ENCODE measurements at regions not wholly inside any gene's neighbourhood (a gene's known extent, or its start where the extent isn't known, plus 50 kb on each side); places are given as distances from the start of the nearest gene placed in this dataset.

- no peak overlapping the region for H3K4me3 ChIP-seq (ENCODE audit: low read depth, low read length)
- H3K27me3 ChIP-seq (ENCODE audit: control insufficient read depth, insufficient read depth, low read length), result peaks cover 6% of the 10 kb centered on the region; the same call in 1 of the 2 replicates
- POLR2A ChIA-PET, result no interaction called here
- no peak for DNase-seq (ENCODE audit: low read depth)
- TF ChIP-seq CTCF (IDR thresholded peaks at IDR 0.05; ENCODE audit: insufficient read depth, low read depth, low read length), result no peak
- CTCF ChIA-PET, result no interaction called here
- no peaks in the 10 kb centered on the region for H3K36me3 ChIP-seq (ENCODE audit: control insufficient read depth, insufficient read depth, low read length)
Measured at GRCh38 chr17:36741019-36741902, 139.9 kb downstream of the MRM1 start.

- TF ChIP-seq CTCF (IDR thresholded peaks at IDR 0.05; ENCODE audit: insufficient read depth, low read depth, low read length), result no peak
- no peaks in the 10 kb centered on the region for H3K36me3 ChIP-seq (ENCODE audit: control insufficient read depth, insufficient read depth, low read length)
- DNase-seq (ENCODE audit: low read depth), result no peak
- H3K4me3 ChIP-seq (ENCODE audit: low read depth, low read length), result no peak overlapping the region
- POLR2A ChIA-PET, result no interaction called here
- peaks cover 7% of the 10 kb centered on the region for H3K27me3 ChIP-seq (ENCODE audit: control insufficient read depth, insufficient read depth, low read length)
- CTCF ChIA-PET, result no interaction called here
Measured at GRCh38 chr17:36742267-36743000, 141.1 kb downstream of the MRM1 start.

- CTCF ChIA-PET, result no interaction called here
Measured at GRCh38 chr17:36743130-36743529, 141.7 kb downstream of the MRM1 start.

GRCh38 chr17:36746381-36747053 lies 145.1 kb downstream of the MRM1 start:
- Histone ChIP-seq H3K4me3 (ENCODE audit: low read depth, low read length) (no peak overlapping the region), H3K36me3 (ENCODE audit: control insufficient read depth, insufficient read depth, low read length) (no peaks in the 10 kb centered on the region), H3K27me3 (ENCODE audit: control insufficient read depth, insufficient read depth, low read length) (peaks cover 14% of the 10 kb centered on the region)
- ChIA-PET CTCF (no interaction called here), POLR2A (no interaction called here)
- no peak for TF ChIP-seq CTCF (IDR thresholded peaks at IDR 0.05; ENCODE audit: insufficient read depth, low read depth, low read length)
- DNase-seq (ENCODE audit: low read depth), result no peak

More at GRCh38 chr17:36743130-36743529, 141.7 kb downstream of the MRM1 start:
- peaks cover 7% of the 10 kb centered on the region for H3K27me3 ChIP-seq (ENCODE audit: control insufficient read depth, insufficient read depth, low read length)
- POLR2A ChIA-PET, result no interaction called here
- DNase-seq (ENCODE audit: low read depth), result no peak
- no peak for TF ChIP-seq CTCF (IDR thresholded peaks at IDR 0.05; ENCODE audit: insufficient read depth, low read depth, low read length)
- no peaks in the 10 kb centered on the region for H3K36me3 ChIP-seq (ENCODE audit: control insufficient read depth, insufficient read depth, low read length)
- H3K4me3 ChIP-seq (ENCODE audit: low read depth, low read length), result no peak overlapping the region

GRCh38 chr17:36747861-36748260 lies 146.5 kb downstream of the MRM1 start:
- Histone ChIP-seq H3K4me3 (ENCODE audit: low read depth, low read length) (no peak overlapping the region), H3K27me3 (ENCODE audit: control insufficient read depth, insufficient read depth, low read length) (peaks cover 13% of the 10 kb centered on the region), H3K36me3 (ENCODE audit: control insufficient read depth, insufficient read depth, low read length) (no peaks in the 10 kb centered on the region)
- no peak for TF ChIP-seq CTCF (IDR thresholded peaks at IDR 0.05; ENCODE audit: insufficient read depth, low read depth, low read length)
- no peak for DNase-seq (ENCODE audit: low read depth)
- ChIA-PET CTCF (no interaction called here), POLR2A (no interaction called here)

Measured in BJ (cell line).